ENCODE measurements at regions not wholly inside any gene's neighbourhood (a gene's known extent, or its start where the extent isn't known, plus 50 kb on each side); places are given as distances from the start of the nearest gene placed in this dataset.

DNA sequence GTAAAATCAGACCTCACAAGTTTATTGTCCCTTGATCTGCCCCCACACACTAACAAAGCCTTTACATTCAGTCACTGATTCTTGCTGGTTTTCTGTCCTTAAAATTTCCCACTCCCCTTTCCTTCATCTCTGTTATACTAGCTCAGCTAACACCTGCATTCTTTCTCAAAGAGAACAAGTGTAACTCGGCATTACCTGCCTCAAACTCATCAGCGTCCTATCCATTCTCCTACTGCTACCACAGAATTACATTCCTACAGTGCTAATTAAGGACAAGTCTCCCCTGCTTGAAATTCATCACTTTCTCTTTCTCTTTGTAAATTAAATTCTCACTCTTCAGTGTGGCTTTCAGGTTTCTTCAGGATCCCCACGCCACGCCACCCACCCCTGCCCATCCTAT, 773.2 kb downstream of the FRK start:
- no peaks in the 10 kb centered on the region for H3K27me3 ChIP-seq (replicated peaks in 1 of 2; ENCODE audit: control insufficient read depth in 2 of 2, insufficient read depth in 2 of 2, low read length in 1 of 2)
- ChIA-PET RAD21 (ENCODE audit: unreplicated experiment) (no interaction called here), SMC1A (ENCODE audit: uncharacterized antibody, unreplicated experiment) (interaction anchor here (2.1 kb wide), 1 partner anchor 12 kb away, joined by 5 read pairs; no protein-coding TSS in a partner anchor), POLR2A (no interaction called here), CTCF (no interaction called here)
- ATAC-seq (no peak), FAIRE-seq (no peak), DNase-seq (ENCODE audit: low read depth, low spot score) (no peak)
- no peak overlapping the region for H3K9ac ChIP-seq (ENCODE audit: control insufficient read depth, insufficient read depth, low read length)
- in situ Hi-C loops (cut with MboI): no loop called here
- no peak overlapping the region for H3K27ac ChIP-seq (ENCODE audit: control insufficient read depth, insufficient read depth)
- no peak overlapping the region for H3K4me2 ChIP-seq (ENCODE audit: control insufficient read depth, insufficient read depth)
- WGBS (ENCODE audit: insufficient coverage, insufficient replicate concordance, low lambda C conversion rate, missing lambda C conversion rate): 21% methylated on average over 4 of the region's 4 CpGs
- no peak overlapping the region for H2AFZ ChIP-seq (ENCODE audit: control insufficient read depth, low read depth, low read length)
- H3K9me3 ChIP-seq (replicated peaks; ENCODE audit: control insufficient read depth, insufficient read depth, low read length): no peaks in the 10 kb centered on the region
- no peaks in the 10 kb centered on the region for H4K20me1 ChIP-seq (ENCODE audit: control insufficient read depth, insufficient read depth)
- no TSS peak for BruUV-seq (replicated peaks)
- H3K79me2 ChIP-seq (ENCODE audit: control insufficient read depth, insufficient read depth, low read length): no peaks in the 10 kb centered on the region
- H3K4me3 ChIP-seq: no peak overlapping the region
- intact Hi-C loops (cut with micrococcal nuclease; ENCODE audit: unreplicated experiment): no loop called here
- no peaks in the 10 kb centered on the region for H3K4me1 ChIP-seq (ENCODE audit: control insufficient read depth, insufficient read depth, low read length)
- H3K36me3 ChIP-seq (ENCODE audit: control insufficient read depth in 2 of 2, insufficient read depth in 2 of 2, low read length in 1 of 2): no peaks in the 10 kb centered on the region
- no peak for TF ChIP-seq ZZZ3 (IDR thresholded peaks at IDR 0.05; ENCODE audit: control insufficient read depth, insufficient read length, low read depth)
- TF ChIP-seq NR2F1 (conservative IDR thresholded peaks at IDR 0.05): no peak
- TF ChIP-seq, protein P1, sequence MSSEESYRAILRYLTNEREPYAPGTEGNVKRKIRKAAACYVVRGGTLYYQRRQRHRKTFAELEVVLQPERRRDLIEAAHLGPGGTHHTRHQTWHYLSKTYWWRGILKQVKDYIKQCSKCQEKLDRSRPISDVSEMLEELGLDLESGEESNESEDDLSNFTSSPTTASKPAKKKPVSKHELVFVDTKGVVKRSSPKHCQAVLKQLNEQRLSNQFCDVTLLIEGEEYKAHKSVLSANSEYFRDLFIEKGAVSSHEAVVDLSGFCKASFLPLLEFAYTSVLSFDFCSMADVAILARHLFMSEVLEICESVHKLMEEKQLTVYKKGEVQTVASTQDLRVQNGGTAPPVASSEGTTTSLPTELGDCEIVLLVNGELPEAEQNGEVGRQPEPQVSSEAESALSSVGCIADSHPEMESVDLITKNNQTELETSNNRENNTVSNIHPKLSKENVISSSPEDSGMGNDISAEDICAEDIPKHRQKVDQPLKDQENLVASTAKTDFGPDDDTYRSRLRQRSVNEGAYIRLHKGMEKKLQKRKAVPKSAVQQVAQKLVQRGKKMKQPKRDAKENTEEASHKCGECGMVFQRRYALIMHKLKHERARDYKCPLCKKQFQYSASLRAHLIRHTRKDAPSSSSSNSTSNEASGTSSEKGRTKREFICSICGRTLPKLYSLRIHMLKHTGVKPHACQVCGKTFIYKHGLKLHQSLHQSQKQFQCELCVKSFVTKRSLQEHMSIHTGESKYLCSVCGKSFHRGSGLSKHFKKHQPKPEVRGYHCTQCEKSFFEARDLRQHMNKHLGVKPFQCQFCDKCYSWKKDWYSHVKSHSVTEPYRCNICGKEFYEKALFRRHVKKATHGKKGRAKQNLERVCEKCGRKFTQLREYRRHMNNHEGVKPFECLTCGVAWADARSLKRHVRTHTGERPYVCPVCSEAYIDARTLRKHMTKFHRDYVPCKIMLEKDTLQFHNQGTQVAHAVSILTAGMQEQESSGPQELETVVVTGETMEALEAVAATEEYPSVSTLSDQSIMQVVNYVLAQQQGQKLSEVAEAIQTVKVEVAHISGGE (CRISPR knock-in tag; IDR thresholded peaks at IDR 0.05): no peak
- TF ChIP-seq STAT1 (conservative IDR thresholded peaks at IDR 0.05): no peak
- TF ChIP-seq, protein P2, sequence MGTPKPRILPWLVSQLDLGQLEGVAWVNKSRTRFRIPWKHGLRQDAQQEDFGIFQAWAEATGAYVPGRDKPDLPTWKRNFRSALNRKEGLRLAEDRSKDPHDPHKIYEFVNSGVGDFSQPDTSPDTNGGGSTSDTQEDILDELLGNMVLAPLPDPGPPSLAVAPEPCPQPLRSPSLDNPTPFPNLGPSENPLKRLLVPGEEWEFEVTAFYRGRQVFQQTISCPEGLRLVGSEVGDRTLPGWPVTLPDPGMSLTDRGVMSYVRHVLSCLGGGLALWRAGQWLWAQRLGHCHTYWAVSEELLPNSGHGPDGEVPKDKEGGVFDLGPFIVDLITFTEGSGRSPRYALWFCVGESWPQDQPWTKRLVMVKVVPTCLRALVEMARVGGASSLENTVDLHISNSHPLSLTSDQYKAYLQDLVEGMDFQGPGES (IDR thresholded peaks at IDR 0.05): no peak
- TF ChIP-seq CBX5 (IDR thresholded peaks at IDR 0.05; ENCODE audit: low read depth): no peak
- no peak for TF ChIP-seq ASH2L (IDR thresholded peaks at IDR 0.05; ENCODE audit: borderline replicate concordance, low read depth)
- TF ChIP-seq, protein P3, sequence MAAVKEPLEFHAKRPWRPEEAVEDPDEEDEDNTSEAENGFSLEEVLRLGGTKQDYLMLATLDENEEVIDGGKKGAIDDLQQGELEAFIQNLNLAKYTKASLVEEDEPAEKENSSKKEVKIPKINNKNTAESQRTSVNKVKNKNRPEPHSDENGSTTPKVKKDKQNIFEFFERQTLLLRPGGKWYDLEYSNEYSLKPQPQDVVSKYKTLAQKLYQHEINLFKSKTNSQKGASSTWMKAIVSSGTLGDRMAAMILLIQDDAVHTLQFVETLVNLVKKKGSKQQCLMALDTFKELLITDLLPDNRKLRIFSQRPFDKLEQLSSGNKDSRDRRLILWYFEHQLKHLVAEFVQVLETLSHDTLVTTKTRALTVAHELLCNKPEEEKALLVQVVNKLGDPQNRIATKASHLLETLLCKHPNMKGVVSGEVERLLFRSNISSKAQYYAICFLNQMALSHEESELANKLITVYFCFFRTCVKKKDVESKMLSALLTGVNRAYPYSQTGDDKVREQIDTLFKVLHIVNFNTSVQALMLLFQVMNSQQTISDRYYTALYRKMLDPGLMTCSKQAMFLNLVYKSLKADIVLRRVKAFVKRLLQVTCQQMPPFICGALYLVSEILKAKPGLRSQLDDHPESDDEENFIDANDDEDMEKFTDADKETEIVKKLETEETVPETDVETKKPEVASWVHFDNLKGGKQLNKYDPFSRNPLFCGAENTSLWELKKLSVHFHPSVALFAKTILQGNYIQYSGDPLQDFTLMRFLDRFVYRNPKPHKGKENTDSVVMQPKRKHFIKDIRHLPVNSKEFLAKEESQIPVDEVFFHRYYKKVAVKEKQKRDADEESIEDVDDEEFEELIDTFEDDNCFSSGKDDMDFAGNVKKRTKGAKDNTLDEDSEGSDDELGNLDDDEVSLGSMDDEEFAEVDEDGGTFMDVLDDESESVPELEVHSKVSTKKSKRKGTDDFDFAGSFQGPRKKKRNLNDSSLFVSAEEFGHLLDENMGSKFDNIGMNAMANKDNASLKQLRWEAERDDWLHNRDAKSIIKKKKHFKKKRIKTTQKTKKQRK (IDR thresholded peaks at IDR 0.05; ENCODE audit: low read depth, low read length): no peak
- TF ChIP-seq, protein P4, sequence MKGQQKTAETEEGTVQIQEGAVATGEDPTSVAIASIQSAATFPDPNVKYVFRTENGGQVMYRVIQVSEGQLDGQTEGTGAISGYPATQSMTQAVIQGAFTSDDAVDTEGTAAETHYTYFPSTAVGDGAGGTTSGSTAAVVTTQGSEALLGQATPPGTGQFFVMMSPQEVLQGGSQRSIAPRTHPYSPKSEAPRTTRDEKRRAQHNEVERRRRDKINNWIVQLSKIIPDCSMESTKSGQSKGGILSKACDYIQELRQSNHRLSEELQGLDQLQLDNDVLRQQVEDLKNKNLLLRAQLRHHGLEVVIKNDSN (IDR thresholded peaks at IDR 0.05; ENCODE audit: borderline replicate concordance, extremely low read length, insufficient read depth, low read depth, low read length): no peak
- no peak for TF ChIP-seq CHD2 (IDR thresholded peaks at IDR 0.05; ENCODE audit: borderline replicate concordance, low read depth, low read length)
- no peak for TF ChIP-seq POLR2AphosphoS2 (IDR thresholded peaks at IDR 0.05; ENCODE audit: low read depth, low read length)
- no peak for TF ChIP-seq MEF2B (IDR thresholded peaks at IDR 0.05; ENCODE audit: partially characterized antibody, poor library complexity, severe bottlenecking)
- no peak for TF ChIP-seq PAX5 (IDR thresholded peaks at IDR 0.05; ENCODE audit: borderline replicate concordance, low read depth, low read length)
